NOMO-1 treated with DMSO at 0.1 percent for 48 hours (cell line): ENCODE measurements at regions not wholly inside any gene's neighbourhood (a gene's known extent, or its start where the extent isn't known, plus 50 kb on each side); places are given as distances from the start of the nearest gene placed in this dataset.

ENCODE experiments used
- DNase-seq: peaks from one replicate; lab custom pipeline; 2025; ENCODE audit not compliant: unreplicated experiment; lab: John Stamatoyannopoulos, UW

GRCh38 chr12:97921979-97922722 is 459.5 kb downstream of the RMST start:
- no peak for DNase-seq

GRCh38 chr12:97923546-97923945 is 460.9 kb downstream of the RMST start:
- no peak for DNase-seq

GRCh38 chr12:97924122-97924521 is 461.5 kb downstream of the RMST start:
- no peak for DNase-seq

GRCh38 chr12:97927977-97928376 is 465.4 kb downstream of the RMST start:
- DNase-seq = no peak

GRCh38 chr12:97936165-97936564 is 473.6 kb downstream of the RMST start:
- DNase-seq = no peak

- DNase-seq = no peak
These were observed 475.4 kb downstream of the RMST start for GRCh38 chr12:97938031-97938430.

GRCh38 chr12:97939156-97939555 is 476.6 kb downstream of the RMST start:
- DNase-seq = no peak

- no peak for DNase-seq
These were observed 477.5 kb downstream of the RMST start for GRCh38 chr12:97940105-97940504.

- no peak for DNase-seq
These were observed 478.0 kb downstream of the RMST start for GRCh38 chr12:97940629-97941028.

DNA sequence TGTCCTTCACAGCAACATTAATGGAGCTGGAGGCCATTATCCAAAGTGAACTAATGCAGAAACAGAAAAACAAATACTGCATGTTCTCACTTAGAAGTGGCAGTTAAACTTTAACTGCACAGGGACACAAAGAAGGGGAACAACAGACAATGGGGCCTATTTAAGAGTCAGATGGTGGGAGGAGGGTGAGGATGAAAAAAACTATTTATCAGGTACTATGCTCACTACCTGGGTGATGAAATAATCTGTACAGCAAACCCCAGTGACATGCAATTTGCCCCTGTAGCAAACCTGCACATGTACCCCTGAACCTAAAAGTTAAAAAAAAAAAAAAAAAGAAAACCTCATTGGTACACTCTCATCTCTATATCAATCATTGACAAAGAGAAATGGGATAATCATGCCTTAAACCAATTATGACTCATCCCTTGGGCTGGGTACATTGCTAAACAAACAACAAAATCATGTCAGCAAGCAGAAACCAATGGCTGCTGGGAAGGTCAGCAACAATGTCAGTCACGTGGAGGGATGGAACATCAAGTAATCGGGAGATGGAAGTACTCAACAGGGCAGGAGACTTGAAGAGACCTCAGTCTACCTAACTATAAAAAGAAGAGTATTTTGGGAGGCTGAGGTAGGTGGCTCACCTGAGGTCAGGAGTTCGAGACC is 479.2 kb downstream of the RMST start:
- DNase-seq = no peak

DNA sequence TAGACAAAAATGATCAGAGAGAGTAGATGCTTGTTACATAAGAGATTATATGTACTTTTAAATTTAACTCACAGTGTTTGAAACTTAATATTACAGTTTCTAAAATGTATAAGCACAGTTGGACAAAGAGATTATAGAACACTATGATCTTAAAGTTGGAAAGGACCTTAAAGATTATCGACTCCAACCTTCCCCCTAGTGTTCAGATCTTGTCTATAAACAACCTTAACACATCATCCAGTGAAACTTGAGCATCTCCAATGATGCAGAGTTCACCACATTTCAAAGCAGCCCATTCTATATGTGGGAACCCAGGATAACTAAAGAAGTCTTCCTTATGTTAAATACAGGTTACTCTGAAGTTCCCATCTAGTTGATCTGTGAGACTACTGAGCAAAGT is 480.8 kb downstream of the RMST start:
- no peak for DNase-seq

- DNase-seq = no peak
These were observed 482.0 kb downstream of the RMST start for GRCh38 chr12:97944576-97944975.

DNA sequence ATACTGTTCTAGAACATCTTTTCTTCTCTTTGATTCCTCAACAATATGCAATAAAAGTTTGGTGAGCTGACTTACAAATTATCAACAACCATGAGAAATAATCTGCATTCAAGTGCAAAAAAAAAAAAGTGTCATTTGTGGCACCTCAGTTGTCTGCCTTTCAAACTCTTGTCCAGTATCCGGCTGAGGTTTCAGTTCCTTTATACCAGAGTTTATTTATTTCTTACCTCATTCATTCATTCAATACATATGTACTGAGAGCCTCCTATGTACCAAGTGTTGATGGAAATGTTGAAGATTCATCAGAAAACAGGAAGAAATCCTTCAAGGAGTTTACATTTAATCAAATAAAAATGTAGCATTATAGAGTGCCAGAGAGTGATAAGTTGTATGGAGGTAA is 484.1 kb downstream of the RMST start:
- no peak for DNase-seq

DNA sequence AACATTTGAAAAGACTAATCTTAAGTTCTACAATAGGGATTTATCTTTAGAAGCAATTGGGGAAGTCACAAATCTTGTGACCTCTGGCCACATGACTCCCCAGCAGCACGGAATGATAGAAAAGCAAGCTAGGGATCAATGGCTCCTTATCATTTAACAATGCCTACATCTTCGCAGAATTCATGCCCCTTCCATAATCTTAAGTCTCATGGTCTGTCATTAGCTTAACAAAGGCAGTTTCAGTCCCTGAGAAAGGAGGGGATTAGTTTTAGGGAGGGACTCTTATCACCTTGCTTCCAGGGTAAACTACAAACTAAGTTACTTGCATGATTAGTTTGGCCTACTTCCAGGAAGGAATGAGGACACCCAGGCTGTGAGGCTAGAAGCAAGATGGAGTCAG is 486.0 kb downstream of the RMST start:
- DNase-seq = no peak

GRCh38 chr12:97951239-97951638 is 488.6 kb downstream of the RMST start:
- DNase-seq = no peak

- DNase-seq = no peak
These were observed 489.1 kb downstream of the RMST start for GRCh38 chr12:97951717-97952116.

DNA sequence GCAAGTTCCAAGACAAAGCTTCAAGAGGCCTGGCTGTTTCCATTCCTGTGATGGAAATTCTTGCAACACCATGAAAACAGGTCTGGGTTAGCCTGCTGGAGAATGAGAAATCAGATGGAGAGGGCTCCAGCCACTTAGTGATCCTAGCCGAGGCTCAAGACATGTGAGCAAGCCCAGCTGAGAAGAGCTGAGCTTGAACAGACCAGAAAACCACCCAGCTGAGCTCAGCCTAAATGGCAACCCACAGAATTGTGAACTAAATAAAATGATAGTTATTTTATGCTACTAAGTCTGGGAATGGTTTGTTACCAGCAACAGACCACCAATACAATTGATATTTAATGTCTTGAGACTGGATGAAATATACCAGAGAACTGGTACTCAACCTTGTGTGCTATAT is 494.5 kb downstream of the RMST start:
- no peak for DNase-seq

- no peak for DNase-seq
These were observed 497.6 kb downstream of the RMST start for GRCh38 chr12:97960225-97960624.

DNA sequence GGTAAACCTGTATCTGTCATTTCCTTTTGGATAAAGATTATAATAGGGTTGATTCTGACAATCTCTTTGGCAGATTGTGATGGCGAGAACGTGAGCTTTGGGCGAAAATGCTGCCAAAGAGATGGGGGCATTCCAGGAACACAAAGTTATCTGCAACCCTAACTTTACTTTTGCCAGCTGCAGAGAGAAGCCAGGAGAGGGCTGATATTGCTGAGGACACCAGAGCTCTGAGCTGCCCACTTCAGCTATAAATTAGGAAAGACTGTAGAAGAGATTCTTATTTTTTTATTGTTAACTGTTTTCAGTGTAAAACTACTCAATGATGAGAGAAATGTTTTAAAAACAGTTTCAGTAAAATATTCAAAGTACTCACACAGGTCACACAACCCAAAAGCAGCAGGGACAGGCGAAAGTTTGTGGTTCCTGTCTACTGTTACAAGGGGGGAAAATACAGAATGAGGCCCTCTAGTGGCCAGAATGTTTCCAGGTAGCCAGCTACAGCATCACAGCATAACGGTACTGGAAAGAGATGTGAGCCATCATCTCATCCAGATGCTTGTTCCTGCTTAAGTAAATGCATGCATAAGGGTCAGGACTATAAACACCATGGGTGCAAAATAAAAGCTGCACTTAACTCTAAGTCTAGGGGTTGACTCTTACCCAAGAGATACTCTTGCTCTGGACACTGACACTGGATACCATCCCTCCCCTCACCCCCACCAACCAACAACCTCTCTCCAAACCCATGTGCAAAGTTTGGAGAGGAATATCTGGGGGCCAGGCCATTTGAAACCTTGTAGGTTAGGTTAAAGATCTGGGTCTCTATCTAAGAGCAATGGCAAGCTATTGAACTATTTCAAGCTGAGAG is 498.4 kb downstream of the RMST start:
- DNase-seq = no peak

GRCh38 chr12:97967831-97968230 is 505.2 kb downstream of the RMST start:
- no peak for DNase-seq

DNA sequence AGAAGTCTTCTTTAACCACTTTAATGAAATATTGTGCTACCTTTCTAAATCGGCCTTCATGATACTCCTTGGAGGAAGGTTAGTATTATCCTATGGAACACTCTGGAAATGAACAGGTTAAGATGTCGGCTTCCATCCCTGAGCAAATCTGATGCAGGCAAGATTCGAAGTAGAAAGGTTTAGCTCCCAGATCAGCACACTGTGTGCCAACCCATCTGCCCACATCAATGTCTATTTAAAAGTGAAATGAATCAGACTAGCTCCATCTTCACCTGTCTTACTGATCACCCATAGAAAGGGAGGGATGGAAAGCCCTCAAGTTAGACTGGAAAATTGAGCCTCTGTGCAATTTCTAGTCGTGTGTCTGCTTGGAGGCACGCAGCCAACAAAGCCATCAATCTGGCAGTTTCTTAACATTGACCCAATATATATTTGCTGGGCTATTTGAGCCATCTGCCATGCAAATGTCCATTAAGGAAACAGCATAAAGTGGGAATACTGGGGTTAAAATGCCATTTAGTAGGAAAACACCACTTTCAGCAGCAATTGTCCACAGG is 506.1 kb downstream of the RMST start:
- DNase-seq = no peak
